Esophagus squamous epithelium (tissue), 5 donors: ENCODE measurements at regions not wholly inside any gene's neighbourhood (a gene's known extent, or its start where the extent isn't known, plus 50 kb on each side); places are given as distances from the start of the nearest gene placed in this dataset.

Experiments
- DNase-seq: peaks from one replicate; lab custom pipeline; 2025; lab: John Stamatoyannopoulos, UW
- H3K27ac ChIP-seq, 4 donors: fragments of 200-600 bp; sonication (generic); one replicate each; pipeline ENCODE4 v1.5.1; 2016 to 2019; ENCODE audit warnings: mild to moderate bottlenecking in 1 of 4
- H3K27me3 ChIP-seq, 4 donors: fragments of 200-600 bp; sonication (generic); 1 replicate in 3 of 4; 2 replicates in 1 of 4; pipeline versions ENCODE4 v1.5.1 to v1.6.0; 2017 to 2021; ENCODE audit warnings: antibody characterized with exemption in 1 of 4
- H3K36me3 ChIP-seq, 3 donors: fragments of 200-600 bp; sonication (generic); one replicate each; pipeline ENCODE4 v1.5.1; 2016 to 2019
- H3K4me1 ChIP-seq, 3 donors: fragments of 200-600 bp; sonication (generic); one replicate each; pipeline ENCODE4 v1.5.1; 2017 to 2019
- H3K4me3 ChIP-seq, 4 donors: fragments of 200-600 bp; sonication (generic); 1 replicate in 3 of 4; 2 replicates in 1 of 4; pipeline ENCODE4 v1.5.1; 2016 to 2019; ENCODE audit warnings: mild to moderate bottlenecking in 2 of 4, moderate library complexity in 1 of 4
- H3K9me3 ChIP-seq, 3 donors: fragments of 200-600 bp; sonication (generic); one replicate each; pipeline ENCODE4 v1.5.1; 2016 to 2019
- POLR2A ChIP-seq, 4 donors: fragments of 450-650 bp; IDR thresholded peaks; one replicate each; pipeline ENCODE4 v1.6.1; 2017; ENCODE audit warnings: antibody characterized with exemption in 4 of 4, mild to moderate bottlenecking in 4 of 4, moderate library complexity in 3 of 4
- WGBS, 2 donors: methylation state at CpG; one replicate each; pipeline ENCODE4 v1.1.5; 2018; 5-methylcytosine and 5-hydroxymethylcytosine counted together
- intact Hi-C: fragments of 100-400 bp; cut with DNase I; formaldehyde crosslinking; loops from one replicate; pipeline ENCODE4 v1.15.0; 2022
- TF ChIP-seq, protein P1 (sequence below), 6 experiments: fragments of 450-650 bp in 4 of 6; fragments of 200-600 bp in 2 of 6; sonication (generic) in 2 of 6; IDR thresholded peaks; one replicate each; pipeline ENCODE4 v1.5.1; 2016 to 2019; ENCODE audit warnings: antibody characterized with exemption in 6 of 6, mild to moderate bottlenecking in 4 of 6, moderate library complexity in 4 of 6
- donor health status: DM: yes; HTN: yes; CAD: no.

DNA sequence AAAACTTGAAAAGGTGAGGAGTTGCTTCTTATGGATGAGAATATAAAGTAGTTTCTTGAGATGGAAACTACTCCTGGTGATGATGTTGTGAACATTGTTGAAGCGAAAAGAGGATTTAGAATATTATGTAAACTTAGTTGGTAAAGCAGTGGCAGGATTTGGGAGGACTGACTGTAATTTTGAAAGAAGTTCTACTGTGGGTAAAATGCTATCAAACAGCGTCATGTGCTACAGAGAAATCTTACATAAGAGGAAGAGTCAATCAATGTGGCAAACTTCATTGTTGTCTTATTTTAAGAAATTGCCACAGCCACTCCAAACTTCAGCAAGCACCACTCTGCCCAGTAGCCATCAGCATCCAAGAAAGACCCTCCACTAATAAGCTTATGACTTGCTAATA lies 112.9 kb upstream of the ZEB2 start:
- no peaks in the 10 kb centered on the region for H3K36me3 ChIP-seq
- intact Hi-C loops = no loop called here
- no peak overlapping the region for H3K27ac ChIP-seq
- no peaks in the 10 kb centered on the region for H3K9me3 ChIP-seq
- no peaks in the 10 kb centered on the region for H3K27me3 ChIP-seq
- TF ChIP-seq POLR2A (IDR thresholded peaks at IDR 0.05) = no peak
- TF ChIP-seq, protein P1, sequence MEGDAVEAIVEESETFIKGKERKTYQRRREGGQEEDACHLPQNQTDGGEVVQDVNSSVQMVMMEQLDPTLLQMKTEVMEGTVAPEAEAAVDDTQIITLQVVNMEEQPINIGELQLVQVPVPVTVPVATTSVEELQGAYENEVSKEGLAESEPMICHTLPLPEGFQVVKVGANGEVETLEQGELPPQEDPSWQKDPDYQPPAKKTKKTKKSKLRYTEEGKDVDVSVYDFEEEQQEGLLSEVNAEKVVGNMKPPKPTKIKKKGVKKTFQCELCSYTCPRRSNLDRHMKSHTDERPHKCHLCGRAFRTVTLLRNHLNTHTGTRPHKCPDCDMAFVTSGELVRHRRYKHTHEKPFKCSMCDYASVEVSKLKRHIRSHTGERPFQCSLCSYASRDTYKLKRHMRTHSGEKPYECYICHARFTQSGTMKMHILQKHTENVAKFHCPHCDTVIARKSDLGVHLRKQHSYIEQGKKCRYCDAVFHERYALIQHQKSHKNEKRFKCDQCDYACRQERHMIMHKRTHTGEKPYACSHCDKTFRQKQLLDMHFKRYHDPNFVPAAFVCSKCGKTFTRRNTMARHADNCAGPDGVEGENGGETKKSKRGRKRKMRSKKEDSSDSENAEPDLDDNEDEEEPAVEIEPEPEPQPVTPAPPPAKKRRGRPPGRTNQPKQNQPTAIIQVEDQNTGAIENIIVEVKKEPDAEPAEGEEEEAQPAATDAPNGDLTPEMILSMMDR (IDR thresholded peaks at IDR 0.05) = no peak
- H3K4me1 ChIP-seq = peaks cover 0 to 6% (median 0%) of the 10 kb centered on the region in 3 donors
- no peak overlapping the region for H3K4me3 ChIP-seq
- no peak for DNase-seq
- 82 to 88% methylated on average over 2 of the region's 2 CpGs for WGBS, 2 donors

DNA sequence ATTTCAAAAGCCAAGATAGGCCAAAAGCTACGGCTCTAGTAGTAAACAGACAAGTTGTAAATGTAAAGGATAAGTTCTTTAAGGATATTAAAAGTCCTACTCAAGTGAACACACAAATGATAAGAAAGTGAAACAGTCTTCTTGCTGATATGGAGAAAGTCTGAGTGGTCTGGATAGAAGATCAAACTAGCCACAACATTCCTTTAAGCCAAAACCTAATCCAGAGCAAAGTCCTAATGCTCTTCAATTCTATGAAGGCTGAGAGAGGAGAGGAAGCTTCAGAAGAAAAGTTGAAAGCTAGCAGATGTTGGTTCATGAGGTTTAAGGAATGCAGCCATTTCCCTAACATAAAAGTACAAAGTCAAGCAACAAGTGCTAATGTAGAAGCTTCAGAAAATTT lies 111.7 kb upstream of the ZEB2 start:
- no peak overlapping the region for H3K4me3 ChIP-seq
- DNase-seq = no peak
- TF ChIP-seq POLR2A (IDR thresholded peaks at IDR 0.05) = no peak
- TF ChIP-seq, protein P1 (IDR thresholded peaks at IDR 0.05) = no peak
- no peaks in the 10 kb centered on the region for H3K27me3 ChIP-seq
- no peaks in the 10 kb centered on the region for H3K9me3 ChIP-seq
- no peaks in the 10 kb centered on the region for H3K36me3 ChIP-seq
- H3K27ac ChIP-seq = no peak overlapping the region
- intact Hi-C loops = no loop called here
- H3K4me1 ChIP-seq = peaks cover 0 to 6% (median 0%) of the 10 kb centered on the region in 3 donors
- WGBS, 2 donors = 55 to 76% methylated on average over 1 of the region's 1 CpG

DNA sequence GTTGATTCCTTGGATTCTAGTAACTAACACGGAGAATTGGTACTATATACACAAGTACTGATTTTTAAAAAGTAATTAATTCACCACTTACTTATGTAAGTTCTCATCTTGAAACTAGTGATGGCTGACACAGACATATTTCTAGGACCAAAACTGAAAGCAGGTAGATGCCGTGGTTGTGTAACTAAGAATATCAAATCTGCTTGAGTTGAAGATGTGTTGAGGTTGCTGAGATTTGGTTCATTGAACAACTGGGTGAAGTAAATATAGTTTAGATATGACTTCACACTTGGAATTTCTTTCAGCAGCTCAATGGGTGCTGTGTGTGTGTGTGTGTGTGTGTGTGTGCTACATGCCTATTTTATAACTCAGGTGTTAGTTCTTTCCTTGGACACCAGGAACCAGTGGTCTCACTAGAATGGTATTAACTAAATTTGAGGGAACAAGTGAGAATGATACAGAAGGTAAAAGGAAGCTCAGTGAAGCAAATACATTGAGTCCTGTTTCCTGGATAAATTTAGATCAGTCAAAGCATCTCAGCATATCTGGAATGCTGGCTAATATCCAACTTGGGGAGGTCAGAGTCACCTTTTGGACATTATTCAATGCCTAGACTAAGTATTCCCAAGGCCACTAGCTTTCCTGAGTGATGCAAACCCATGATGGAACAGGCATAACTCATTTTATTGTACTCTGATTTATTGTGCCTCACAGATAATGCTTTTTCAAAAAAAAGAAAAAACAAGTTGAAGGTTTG lies 110.7 kb upstream of the ZEB2 start:
- Histone ChIP-seq H3K27ac (no peak overlapping the region), H3K4me1 (peaks cover 0 to 6% (median 0%) of the 10 kb centered on the region in 3 donors), H3K27me3 (no peaks in the 10 kb centered on the region), H3K36me3 (no peaks in the 10 kb centered on the region), H3K4me3 (no peak overlapping the region), H3K9me3 (no peaks in the 10 kb centered on the region)
- no peak for DNase-seq
- TF ChIP-seq, protein P1 (IDR thresholded peaks at IDR 0.05) = no peak
- no peak for TF ChIP-seq POLR2A (IDR thresholded peaks at IDR 0.05)
- intact Hi-C loops = no loop called here
- 60 to 75% methylated on average over 2 of the region's 2 CpGs for WGBS, 2 donors

DNA sequence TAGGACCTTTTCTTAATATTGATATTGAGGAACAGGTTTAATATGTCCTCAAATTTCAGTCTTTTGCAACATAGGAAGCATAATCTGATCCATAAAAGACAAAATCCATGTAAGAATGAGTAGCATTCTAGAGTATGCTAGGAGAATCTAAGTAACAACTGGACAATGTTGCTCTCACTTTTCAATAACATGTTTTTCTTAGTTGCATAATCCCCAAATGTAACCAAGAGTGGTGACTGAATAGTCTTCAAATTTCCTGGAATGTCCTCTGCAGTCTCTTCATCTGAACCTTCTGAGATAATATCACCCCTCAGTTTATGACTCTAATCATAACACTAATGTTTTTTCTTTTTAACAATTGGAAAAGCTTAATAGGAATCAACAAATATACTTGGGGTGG lies 110.0 kb upstream of the ZEB2 start:
- TF ChIP-seq POLR2A (IDR thresholded peaks at IDR 0.05) = no peak
- TF ChIP-seq, protein P1 (IDR thresholded peaks at IDR 0.05) = no peak
- Histone ChIP-seq H3K36me3 (no peaks in the 10 kb centered on the region), H3K4me1 (peaks cover 0 to 6% (median 0%) of the 10 kb centered on the region in 3 donors), H3K9me3 (no peaks in the 10 kb centered on the region), H3K27ac (no peak overlapping the region), H3K4me3 (no peak overlapping the region), H3K27me3 (no peaks in the 10 kb centered on the region)
- no peak for DNase-seq
- intact Hi-C loops = no loop called here

DNA sequence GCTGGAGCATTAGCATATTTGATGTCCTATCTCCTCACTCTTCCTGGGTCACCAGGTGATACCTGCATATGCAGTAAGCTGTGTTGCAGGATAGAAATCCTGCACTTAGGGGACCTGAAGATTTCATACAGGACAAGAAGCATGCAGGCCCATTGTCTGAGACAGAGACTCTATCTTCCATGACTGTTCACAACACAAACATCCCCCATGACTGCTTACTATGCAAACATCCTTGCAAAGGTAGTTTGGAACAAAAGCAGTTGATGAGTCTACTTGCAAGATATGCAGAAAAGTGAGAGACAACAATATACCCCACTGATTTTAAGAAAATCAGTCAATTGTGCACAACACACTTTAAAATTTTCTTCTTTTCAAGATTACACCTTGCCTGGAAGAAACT lies 108.6 kb upstream of the ZEB2 start:
- intact Hi-C loops = no loop called here
- DNase-seq = no peak
- H3K27me3 ChIP-seq = no peaks in the 10 kb centered on the region
- H3K27ac ChIP-seq = no peak overlapping the region
- no peaks in the 10 kb centered on the region for H3K36me3 ChIP-seq
- H3K4me1 ChIP-seq = peaks cover 0 to 6% (median 0%) of the 10 kb centered on the region in 3 donors
- TF ChIP-seq, protein P1 (IDR thresholded peaks at IDR 0.05) = no peak
- no peak for TF ChIP-seq POLR2A (IDR thresholded peaks at IDR 0.05)
- no peak overlapping the region for H3K4me3 ChIP-seq
- no peaks in the 10 kb centered on the region for H3K9me3 ChIP-seq
